ENCODE measurements at regions not wholly inside any gene's neighbourhood (a gene's known extent, or its start where the extent isn't known, plus 50 kb on each side); places are given as distances from the start of the nearest gene placed in this dataset.
A peak's percentile ranks its signal among the peaks of the same experiment; 100 is the strongest.

DNA sequence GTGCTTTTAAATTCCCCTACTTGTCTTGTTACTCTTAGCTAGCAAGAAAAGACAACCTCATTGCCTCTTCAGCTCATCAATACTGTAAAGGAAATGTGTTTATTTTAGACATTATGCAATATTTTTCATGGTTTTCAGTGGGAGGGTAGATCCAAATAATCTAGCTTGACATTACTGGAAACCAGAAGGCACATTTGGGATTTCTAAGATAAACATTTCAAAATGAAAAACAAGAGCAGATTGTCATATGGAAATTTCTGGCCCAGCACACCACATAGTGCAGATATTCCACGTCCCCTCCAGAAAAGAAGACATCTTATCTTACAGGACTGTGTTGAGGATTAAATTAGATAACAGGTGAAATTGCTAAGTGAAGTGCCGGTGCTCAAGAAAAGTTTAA, 296.9 kb downstream of the MSX2 start:
- peaks cover 3% of the 10 kb centered on the region; the same call in 2 of the 3 replicates for H3K9me3 ChIP-seq
- peaks cover 4% of the 10 kb centered on the region; the same call in 1 of the 3 replicates for H3K4me1 ChIP-seq
- 58% methylated on average over 2 of the region's 2 CpGs for WGBS (ENCODE audit: missing lambda C conversion rate)
- no peak for DNase-seq (ENCODE audit: low read depth in 1 of 2, low spot score in 1 of 2)
- CTCF ChIA-PET = no interaction called here
- TF ChIP-seq E2F6 (IDR thresholded peaks at IDR 0.05; ENCODE audit: borderline replicate concordance, low read depth) (no peak), KDM5A (IDR thresholded peaks at IDR 0.05) (no peak), TFCP2L1 (CRISPR knock-in tag; IDR thresholded peaks at IDR 0.05) (no peak), MAFK (IDR thresholded peaks at IDR 0.05; ENCODE audit: partially characterized antibody) (no peak), CBX8 (IDR thresholded peaks at IDR 0.05) (no peak), ATOH8 (CRISPR knock-in tag; IDR thresholded peaks at IDR 0.05; ENCODE audit: low read depth) (no peak)
- no peak for FAIRE-seq
- no peak overlapping the region for H3K4me3 ChIP-seq
- no peak overlapping the region for H3K27ac ChIP-seq
- ATAC-seq = no peak
- H3K4me2 ChIP-seq = no peak overlapping the region
- POLR2A ChIA-PET = no interaction called here

DNA sequence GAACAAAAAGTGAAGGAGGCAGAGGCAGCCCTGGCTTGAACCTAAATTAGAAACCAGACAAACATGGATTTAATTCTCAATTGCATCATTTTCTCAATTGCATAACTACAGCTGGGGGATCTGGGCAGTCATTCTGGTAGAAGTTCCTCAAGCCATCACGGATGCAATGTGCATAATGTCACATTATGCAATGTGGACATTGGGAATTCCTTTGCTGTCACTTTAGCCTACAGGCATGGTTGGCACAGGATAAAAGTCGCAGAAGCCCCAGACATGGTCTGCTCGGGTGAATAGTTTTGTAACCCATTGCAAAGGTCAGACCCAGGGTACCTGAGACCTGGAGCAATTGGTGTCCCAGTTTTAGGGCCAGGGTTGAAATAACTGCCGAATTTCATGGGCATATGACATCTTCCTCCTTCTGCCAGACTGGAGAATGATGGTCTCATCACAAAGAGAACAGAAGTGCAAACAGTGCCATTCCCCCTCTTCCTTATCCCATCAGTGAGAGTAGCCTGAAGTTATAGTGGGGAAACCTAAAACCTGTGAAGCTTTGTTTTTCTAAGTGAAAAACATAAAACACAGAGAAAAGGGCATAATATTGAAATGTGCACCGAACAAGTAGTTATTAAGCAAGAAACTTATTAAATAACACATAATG, 290.8 kb downstream of the MSX2 start:
- Histone ChIP-seq H3K4me2 (peak overlapping the region; percentile 58), H3K4me3 (no peak overlapping the region), H3K27ac (peak overlapping the region; percentile 9 to 64; a peak in 4 of 6 replicates), H3K9me3 (no peaks in the 10 kb centered on the region), H3K4me1 (peaks cover 22% of the 10 kb centered on the region)
- TF ChIP-seq NFE2L2 (conservative IDR thresholded peaks at IDR 0.05; ENCODE audit: low read length) (no peak), RAD21 (conservative IDR thresholded peaks at IDR 0.05 in 1 of 2, IDR thresholded peaks at IDR 0.05 in 1 of 2) (peak in 1 of 2 experiments; percentile 50; a peak in 3 of 5 replicates), ZFP36 (IDR thresholded peaks at IDR 0.05; ENCODE audit: borderline replicate concordance, partially characterized antibody) (no peak), CEBPB (IDR thresholded peaks at IDR 0.05) (peak; percentile 88 to 98), KDM1A (IDR thresholded peaks at IDR 0.05; ENCODE audit: low read depth) (no peak), JUN (IDR thresholded peaks at IDR 0.05) (peak; percentile 79 to 90; a peak in 4 of 5 replicates), HEYL (CRISPR knock-in tag; IDR thresholded peaks at IDR 0.05) (no peak), SMC3 (IDR thresholded peaks at IDR 0.05) (peak; percentile 39; the same call in 2 of the 3 replicates), BCL3 (IDR thresholded peaks at IDR 0.05) (peak; percentile 89), CHD4 (IDR thresholded peaks at IDR 0.05; ENCODE audit: borderline replicate concordance) (no peak), SREBF2 (IDR thresholded peaks at IDR 0.05) (no peak), JUNB (IDR thresholded peaks at IDR 0.05) (peak; percentile 80; the same call in 1 of the 2 replicates), MAFK (IDR thresholded peaks at IDR 0.05; ENCODE audit: partially characterized antibody) (peak; percentile 11), REST (IDR thresholded peaks at IDR 0.05) (no peak), GATA3 (IDR thresholded peaks at IDR 0.05; ENCODE audit: borderline replicate concordance) (peak; percentile 67), EHF (CRISPR knock-in tag; IDR thresholded peaks at IDR 0.05) (no peak), EP300 (IDR thresholded peaks at IDR 0.05) (peak; percentile 85 to 91; a peak in 4 of 5 replicates)
- TF ChIP-seq, protein P1, sequence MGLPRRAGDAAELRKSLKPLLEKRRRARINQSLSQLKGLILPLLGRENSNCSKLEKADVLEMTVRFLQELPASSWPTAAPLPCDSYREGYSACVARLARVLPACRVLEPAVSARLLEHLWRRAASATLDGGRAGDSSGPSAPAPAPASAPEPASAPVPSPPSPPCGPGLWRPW (IDR thresholded peaks at IDR 0.05) = peak; percentile 94
- peak in 1 of 2 experiments; percentile 78; a peak in 2 of 6 replicates for ATAC-seq
- CTCF ChIA-PET = no interaction called here
- peak; percentile 29 to 62 for DNase-seq (ENCODE audit: low read depth in 1 of 2, low spot score in 1 of 2)
- WGBS (ENCODE audit: missing lambda C conversion rate) = 1% methylated on average over 5 of the region's 5 CpGs
- FAIRE-seq = no peak
- POLR2A ChIA-PET = no interaction called here

All from A549 (cell line).